WTC11 (cell line): ENCODE measurements at regions not wholly inside any gene's neighbourhood (a gene's known extent, or its start where the extent isn't known, plus 50 kb on each side); places are given as distances from the start of the nearest gene placed in this dataset.

Experiments
- ATAC-seq: fragments of 200-7000 bp; cut with Tn5 transposase; 2 replicates; pipeline ENCODE4 v1.10.0; 2021; ENCODE audit warnings: mild to moderate bottlenecking, moderate library complexity
- CTCF ChIA-PET: fragments of 300-600 bp; sonication (Branson Sonifier 250); formaldehyde crosslinking; loops from one replicate; lab custom pipeline; 2021; ENCODE audit warnings: antibody characterized with exemption; lab: Charles Lee
- POLR2A ChIA-PET: fragments of 350-600 bp; sonication (Branson Sonifier 250); formaldehyde crosslinking; loops from one replicate; lab custom pipeline; 2021; ENCODE audit warnings: antibody characterized with exemption; lab: Charles Lee
- DNase-seq: peaks from one replicate; pipeline ENCODE4 v3.0.0; 2021; ENCODE audit warnings: low spot score
- H3K27ac Mint-ChIP-seq: 2 replicates; pipeline ENCODE4 v1.8.0; 2021; ENCODE audit warnings: mixed read lengths
- H3K27me3 Mint-ChIP-seq: 2 replicates; pipeline ENCODE4 v1.8.0; 2021; ENCODE audit warnings: low read depth, mild to moderate bottlenecking, moderate library complexity, mixed read lengths
- H3K36me3 Mint-ChIP-seq: 2 replicates; pipeline ENCODE4 v1.8.0; 2021; ENCODE audit warnings: mixed read lengths
- H3K4me1 Mint-ChIP-seq: 2 replicates; pipeline ENCODE4 v1.8.0; 2022; ENCODE audit warnings: mixed read lengths
- H3K4me3 Mint-ChIP-seq: 2 replicates; pipeline ENCODE4 v1.8.0; 2021; ENCODE audit warnings: mild to moderate bottlenecking, moderate library complexity, mixed read lengths
- H3K9me3 Mint-ChIP-seq: 2 replicates; pipeline ENCODE4 v1.8.0; 2021; ENCODE audit warnings: mixed read lengths
- EMX1 ChIP-seq: fragments of 250-450 bp; sonication (Bioruptor Pico); IDR thresholded peaks from 2 replicates; pipeline ENCODE4 v1.8.0; 2021; ENCODE audit warnings: mild to moderate bottlenecking
- ESRRA ChIP-seq: sonication (generic); formaldehyde crosslinking; IDR thresholded peaks from 2 replicates; pipeline ENCODE4 v1.8.1; 2022; ENCODE audit warnings: mild to moderate bottlenecking, missing genetic modification reagents, borderline replicate concordance
- FOXP4 ChIP-seq: sonication (generic); formaldehyde crosslinking; IDR thresholded peaks from 2 replicates; pipeline ENCODE4 v1.8.0; 2022; ENCODE audit warnings: mild to moderate bottlenecking, missing genetic modification reagents
- GABPB1 ChIP-seq: sonication (generic); formaldehyde crosslinking; IDR thresholded peaks from 2 replicates; pipeline ENCODE4 v1.8.1; 2023; ENCODE audit warnings: mild to moderate bottlenecking, missing genetic modification reagents
- KAT7 ChIP-seq: sonication (generic); formaldehyde crosslinking; IDR thresholded peaks from 2 replicates; pipeline ENCODE4 v1.8.1; 2023; ENCODE audit warnings: missing genetic modification reagents, mild to moderate bottlenecking, borderline replicate concordance
- NR1H2 ChIP-seq: sonication (generic); formaldehyde crosslinking; IDR thresholded peaks from 2 replicates; pipeline ENCODE4 v1.9.0; 2021; ENCODE audit warnings: mild to moderate bottlenecking, moderate library complexity, missing genetic modification reagents
- OVOL2 ChIP-seq: fragments of 250-450 bp; sonication (Bioruptor Pico); IDR thresholded peaks from 2 replicates; pipeline ENCODE4 v1.9.0; 2021; ENCODE audit warnings: mild to moderate bottlenecking, borderline replicate concordance
- PRRX2 ChIP-seq: fragments of 250-450 bp; sonication (Bioruptor Pico); IDR thresholded peaks from 2 replicates; pipeline ENCODE4 v1.8.0; 2021; ENCODE audit warnings: mild to moderate bottlenecking
- SMAD4 ChIP-seq: sonication (generic); formaldehyde crosslinking; IDR thresholded peaks from 2 replicates; pipeline ENCODE4 v1.8.0; 2022; ENCODE audit warnings: mild to moderate bottlenecking, missing genetic modification reagents
- SP1 ChIP-seq: sonication (generic); formaldehyde crosslinking; conservative IDR thresholded peaks from 2 replicates; pipeline ENCODE4 v1.8.1; 2022; ENCODE audit warnings: missing genetic modification reagents
- TEAD4 ChIP-seq: sonication (generic); formaldehyde crosslinking; IDR thresholded peaks from 2 replicates; pipeline ENCODE4 v1.8.0; 2022; ENCODE audit warnings: mild to moderate bottlenecking, missing genetic modification reagents
- TP53 ChIP-seq: sonication (generic); formaldehyde crosslinking; IDR thresholded peaks from 2 replicates; pipeline ENCODE4 v1.8.1; 2023; ENCODE audit warnings: mild to moderate bottlenecking, missing genetic modification reagents
- ZNF423 ChIP-seq: fragments of 250-450 bp; sonication (Bioruptor Pico); IDR thresholded peaks from 2 replicates; pipeline ENCODE4 v2.1.2; 2022; ENCODE audit warnings: mild to moderate bottlenecking, moderate library complexity
- ZNF425 ChIP-seq: fragments of 250-450 bp; sonication (Bioruptor Pico); conservative IDR thresholded peaks from 2 replicates; pipeline ENCODE4 v1.9.0; 2021; ENCODE audit warnings: mild to moderate bottlenecking
- ZSCAN18 ChIP-seq: fragments of 250-450 bp; sonication (Bioruptor Pico); IDR thresholded peaks from 2 replicates; pipeline ENCODE4 v2.1.2; 2022; ENCODE audit warnings: mild to moderate bottlenecking, moderate library complexity
- TF ChIP-seq, protein P1 (sequence below): sonication (generic); formaldehyde crosslinking; IDR thresholded peaks from 2 replicates; pipeline ENCODE4 v1.8.0; 2022; ENCODE audit warnings: missing genetic modification reagents
- TF ChIP-seq, protein P2 (sequence below): sonication (generic); formaldehyde crosslinking; IDR thresholded peaks from 2 replicates; pipeline ENCODE4 v1.8.0; 2023; ENCODE audit warnings: mild to moderate bottlenecking, missing genetic modification reagents
- TF ChIP-seq, protein P3 (sequence below): sonication (generic); formaldehyde crosslinking; IDR thresholded peaks from 2 replicates; pipeline ENCODE4 v1.8.0; 2023; ENCODE audit warnings: missing genetic modification reagents

DNA sequence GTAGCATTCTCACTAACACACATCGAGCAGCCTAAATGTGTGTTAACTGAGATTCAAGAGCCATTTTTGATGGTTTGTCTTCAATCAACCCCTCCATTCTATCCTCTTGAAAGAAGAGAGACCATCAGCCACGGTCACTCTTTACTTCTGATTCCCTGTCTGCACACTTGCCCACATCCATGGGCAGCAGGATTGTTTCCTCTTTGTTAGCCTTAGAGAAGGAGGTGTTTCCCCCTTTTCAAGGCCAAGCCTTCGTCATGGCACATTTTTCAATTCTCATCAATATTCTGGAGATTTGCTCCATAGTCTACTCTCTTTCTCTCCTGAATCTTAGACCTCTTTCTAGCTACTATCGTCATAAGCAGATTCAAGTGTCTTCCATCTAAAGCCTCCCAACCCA is 522.4 kb upstream of the NAALADL2 start:
- DNase-seq (no peak), ATAC-seq (no peak)
- Mint-ChIP-seq H3K36me3 (peaks cover 2% of the 10 kb centered on the region), H3K9me3 (peaks cover 13% of the 10 kb centered on the region), H3K27me3 (peaks cover 2% of the 10 kb centered on the region; the same call in 1 of the 2 replicates), H3K4me3 (no peak overlapping the region), H3K27ac (no peak overlapping the region; the same call in 1 of the 2 replicates), H3K4me1 (peaks cover 18% of the 10 kb centered on the region)
- POLR2A ChIA-PET, result no interaction called here
- TF ChIP-seq OVOL2 (no peak), PRRX2 (CRISPR knock-in tag) (no peak), NR1H2 (CRISPR knock-in tag) (no peak), TEAD4 (no peak), ZNF425 (CRISPR knock-in tag) (no peak), SP1 (CRISPR knock-in tag) (no peak), EMX1 (CRISPR knock-in tag) (no peak), ZNF423 (CRISPR knock-in tag) (no peak), KAT7 (CRISPR knock-in tag) (no peak), FOXP4 (CRISPR knock-in tag) (no peak), ZSCAN18 (CRISPR knock-in tag) (no peak), GABPB1 (CRISPR knock-in tag) (no peak), ESRRA (no peak), TP53 (CRISPR knock-in tag) (no peak), SMAD4 (CRISPR knock-in tag) (no peak)
- TF ChIP-seq, protein P1, sequence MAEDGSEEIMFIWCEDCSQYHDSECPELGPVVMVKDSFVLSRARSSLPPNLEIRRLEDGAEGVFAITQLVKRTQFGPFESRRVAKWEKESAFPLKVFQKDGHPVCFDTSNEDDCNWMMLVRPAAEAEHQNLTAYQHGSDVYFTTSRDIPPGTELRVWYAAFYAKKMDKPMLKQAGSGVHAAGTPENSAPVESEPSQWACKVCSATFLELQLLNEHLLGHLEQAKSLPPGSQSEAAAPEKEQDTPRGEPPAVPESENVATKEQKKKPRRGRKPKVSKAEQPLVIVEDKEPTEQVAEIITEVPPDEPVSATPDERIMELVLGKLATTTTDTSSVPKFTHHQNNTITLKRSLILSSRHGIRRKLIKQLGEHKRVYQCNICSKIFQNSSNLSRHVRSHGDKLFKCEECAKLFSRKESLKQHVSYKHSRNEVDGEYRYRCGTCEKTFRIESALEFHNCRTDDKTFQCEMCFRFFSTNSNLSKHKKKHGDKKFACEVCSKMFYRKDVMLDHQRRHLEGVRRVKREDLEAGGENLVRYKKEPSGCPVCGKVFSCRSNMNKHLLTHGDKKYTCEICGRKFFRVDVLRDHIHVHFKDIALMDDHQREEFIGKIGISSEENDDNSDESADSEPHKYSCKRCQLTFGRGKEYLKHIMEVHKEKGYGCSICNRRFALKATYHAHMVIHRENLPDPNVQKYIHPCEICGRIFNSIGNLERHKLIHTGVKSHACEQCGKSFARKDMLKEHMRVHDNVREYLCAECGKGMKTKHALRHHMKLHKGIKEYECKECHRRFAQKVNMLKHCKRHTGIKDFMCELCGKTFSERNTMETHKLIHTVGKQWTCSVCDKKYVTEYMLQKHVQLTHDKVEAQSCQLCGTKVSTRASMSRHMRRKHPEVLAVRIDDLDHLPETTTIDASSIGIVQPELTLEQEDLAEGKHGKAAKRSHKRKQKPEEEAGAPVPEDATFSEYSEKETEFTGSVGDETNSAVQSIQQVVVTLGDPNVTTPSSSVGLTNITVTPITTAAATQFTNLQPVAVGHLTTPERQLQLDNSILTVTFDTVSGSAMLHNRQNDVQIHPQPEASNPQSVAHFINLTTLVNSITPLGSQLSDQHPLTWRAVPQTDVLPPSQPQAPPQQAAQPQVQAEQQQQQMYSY, result no peak
- TF ChIP-seq, protein P2, sequence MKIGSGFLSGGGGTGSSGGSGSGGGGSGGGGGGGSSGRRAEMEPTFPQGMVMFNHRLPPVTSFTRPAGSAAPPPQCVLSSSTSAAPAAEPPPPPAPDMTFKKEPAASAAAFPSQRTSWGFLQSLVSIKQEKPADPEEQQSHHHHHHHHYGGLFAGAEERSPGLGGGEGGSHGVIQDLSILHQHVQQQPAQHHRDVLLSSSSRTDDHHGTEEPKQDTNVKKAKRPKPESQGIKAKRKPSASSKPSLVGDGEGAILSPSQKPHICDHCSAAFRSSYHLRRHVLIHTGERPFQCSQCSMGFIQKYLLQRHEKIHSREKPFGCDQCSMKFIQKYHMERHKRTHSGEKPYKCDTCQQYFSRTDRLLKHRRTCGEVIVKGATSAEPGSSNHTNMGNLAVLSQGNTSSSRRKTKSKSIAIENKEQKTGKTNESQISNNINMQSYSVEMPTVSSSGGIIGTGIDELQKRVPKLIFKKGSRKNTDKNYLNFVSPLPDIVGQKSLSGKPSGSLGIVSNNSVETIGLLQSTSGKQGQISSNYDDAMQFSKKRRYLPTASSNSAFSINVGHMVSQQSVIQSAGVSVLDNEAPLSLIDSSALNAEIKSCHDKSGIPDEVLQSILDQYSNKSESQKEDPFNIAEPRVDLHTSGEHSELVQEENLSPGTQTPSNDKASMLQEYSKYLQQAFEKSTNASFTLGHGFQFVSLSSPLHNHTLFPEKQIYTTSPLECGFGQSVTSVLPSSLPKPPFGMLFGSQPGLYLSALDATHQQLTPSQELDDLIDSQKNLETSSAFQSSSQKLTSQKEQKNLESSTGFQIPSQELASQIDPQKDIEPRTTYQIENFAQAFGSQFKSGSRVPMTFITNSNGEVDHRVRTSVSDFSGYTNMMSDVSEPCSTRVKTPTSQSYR (CRISPR knock-in tag), result no peak
- TF ChIP-seq, protein P3, sequence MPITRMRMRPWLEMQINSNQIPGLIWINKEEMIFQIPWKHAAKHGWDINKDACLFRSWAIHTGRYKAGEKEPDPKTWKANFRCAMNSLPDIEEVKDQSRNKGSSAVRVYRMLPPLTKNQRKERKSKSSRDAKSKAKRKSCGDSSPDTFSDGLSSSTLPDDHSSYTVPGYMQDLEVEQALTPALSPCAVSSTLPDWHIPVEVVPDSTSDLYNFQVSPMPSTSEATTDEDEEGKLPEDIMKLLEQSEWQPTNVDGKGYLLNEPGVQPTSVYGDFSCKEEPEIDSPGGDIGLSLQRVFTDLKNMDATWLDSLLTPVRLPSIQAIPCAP (CRISPR knock-in tag), result no peak
- CTCF ChIA-PET, result no interaction called here
